ENCODE measurements at regions not wholly inside any gene's neighbourhood (a gene's known extent, or its start where the extent isn't known, plus 50 kb on each side); places are given as distances from the start of the nearest gene placed in this dataset.
"Not testable (repeated sequence)": the region's sequence is repeated elsewhere in the genome, so short reads cannot be mapped to it uniquely, and the experiment has no call there.

GRCh38 chr6:23775127-23775526, 350.9 kb upstream of the NRSN1 start:
- DNase-seq (ENCODE audit: low read depth), result no peak

- DNase-seq (ENCODE audit: low read depth), result no peak
These were observed 342.1 kb upstream of the NRSN1 start for GRCh38 chr6:23783901-23784300.

- DNase-seq (ENCODE audit: low read depth), result no peak
These were observed 341.6 kb upstream of the NRSN1 start for GRCh38 chr6:23784301-23784919.

- no peak for DNase-seq (ENCODE audit: low read depth)
These were observed 335.3 kb upstream of the NRSN1 start for GRCh38 chr6:23790756-23791155.

GRCh38 chr6:23797041-23797440, 329.0 kb upstream of the NRSN1 start:
- DNase-seq (ENCODE audit: low read depth), result no peak

- DNase-seq (ENCODE audit: low read depth), result not testable (repeated sequence)
These were observed 321.7 kb upstream of the NRSN1 start for GRCh38 chr6:23804289-23804688.

GRCh38 chr6:23821141-23821540, 304.9 kb upstream of the NRSN1 start:
- not testable (repeated sequence) for DNase-seq (ENCODE audit: low read depth)

- no peak for DNase-seq (ENCODE audit: low read depth)
These were observed 302.6 kb upstream of the NRSN1 start for GRCh38 chr6:23823421-23823820.

- no peak for DNase-seq (ENCODE audit: low read depth)
These were observed 299.4 kb upstream of the NRSN1 start for GRCh38 chr6:23826572-23826971.

- no peak for DNase-seq (ENCODE audit: low read depth)
These were observed 297.2 kb upstream of the NRSN1 start for GRCh38 chr6:23828861-23829260.

GRCh38 chr6:23841116-23841515, 284.9 kb upstream of the NRSN1 start:
- DNase-seq (ENCODE audit: low read depth), result no peak

- DNase-seq (ENCODE audit: low read depth), result no peak
These were observed 283.3 kb upstream of the NRSN1 start for GRCh38 chr6:23842760-23843159.

- no peak for DNase-seq (ENCODE audit: low read depth)
These were observed 274.5 kb upstream of the NRSN1 start for GRCh38 chr6:23851522-23851921.

- DNase-seq (ENCODE audit: low read depth), result not testable (repeated sequence)
These were observed 272.4 kb upstream of the NRSN1 start for GRCh38 chr6:23853566-23854133.

- not testable (repeated sequence) for DNase-seq (ENCODE audit: low read depth)
These were observed 271.9 kb upstream of the NRSN1 start for GRCh38 chr6:23854154-23854553.

GRCh38 chr6:23855497-23856116, 270.4 kb upstream of the NRSN1 start:
- DNase-seq (ENCODE audit: low read depth), result no peak

GRCh38 chr6:23870496-23870895, 255.5 kb upstream of the NRSN1 start:
- no peak for DNase-seq (ENCODE audit: low read depth)

- no peak for DNase-seq (ENCODE audit: low read depth)
These were observed 252.9 kb upstream of the NRSN1 start for GRCh38 chr6:23873161-23873560.

- DNase-seq (ENCODE audit: low read depth), result no peak
These were observed 251.0 kb upstream of the NRSN1 start for GRCh38 chr6:23875006-23875405.

- DNase-seq (ENCODE audit: low read depth), result no peak
These were observed 246.2 kb upstream of the NRSN1 start for GRCh38 chr6:23879816-23880215.

GRCh38 chr6:23890543-23891227, 235.3 kb upstream of the NRSN1 start:
- no peak for DNase-seq (ENCODE audit: low read depth)

GRCh38 chr6:23905133-23905815, 220.7 kb upstream of the NRSN1 start:
- peak; percentile 41 for DNase-seq (ENCODE audit: low read depth)

GRCh38 chr6:23910420-23910819, 215.6 kb upstream of the NRSN1 start:
- no peak for DNase-seq (ENCODE audit: low read depth)

Data from CMK (cell line).